Fibroblast of pulmonary artery (primary cell): ENCODE measurements at regions not wholly inside any gene's neighbourhood (a gene's known extent, or its start where the extent isn't known, plus 50 kb on each side); places are given as distances from the start of the nearest gene placed in this dataset.
A peak's percentile ranks its signal among the peaks of the same experiment; 100 is the strongest.

Source experiments
- DNase-seq: peaks from one replicate; pipeline ENCODE4 v3.0.0-alpha.2; 2010; ENCODE audit warnings: low read depth
- H3K4me3 ChIP-seq: replicated peaks from 2 replicates; pipeline ENCODE4 v1.5.1; 2011; ENCODE audit warnings: low read depth, mild to moderate bottlenecking, control low read depth, low read length, moderate library complexity
- CTCF ChIP-seq: IDR thresholded peaks from 2 replicates; pipeline ENCODE4 v1.5.1; 2011; ENCODE audit warnings: mild to moderate bottlenecking, control low read depth, low read length, inconsistent platforms; ENCODE audit errors: missing control alignments

- no peak for DNase-seq
Measured at GRCh38 chr17:78305801-78306200, 54.1 kb downstream of the SOCS3 start.

GRCh38 chr17:78304549-78305037 lies 55.3 kb downstream of the SOCS3 start:
- no peak overlapping the region for H3K4me3 ChIP-seq
- TF ChIP-seq CTCF, result no peak
- DNase-seq, result no peak

More at GRCh38 chr17:78305801-78306200, 54.1 kb downstream of the SOCS3 start:
- TF ChIP-seq CTCF, result no peak
- no peak overlapping the region for H3K4me3 ChIP-seq

- no peak for TF ChIP-seq CTCF
- DNase-seq, result no peak
- no peak overlapping the region for H3K4me3 ChIP-seq
Measured at GRCh38 chr17:78302478-78302877, 57.4 kb downstream of the SOCS3 start.

GRCh38 chr17:78301821-78302213 lies 58.1 kb downstream of the SOCS3 start:
- no peak for DNase-seq
- TF ChIP-seq CTCF, result no peak
- no peak overlapping the region for H3K4me3 ChIP-seq

GRCh38 chr17:78300962-78301820 lies 58.7 kb downstream of the SOCS3 start:
- TF ChIP-seq CTCF, result no peak
- no peak overlapping the region for H3K4me3 ChIP-seq
- DNase-seq, result no peak

- H3K4me3 ChIP-seq, result no peak overlapping the region
- DNase-seq, result no peak
- no peak for TF ChIP-seq CTCF
Measured at GRCh38 chr17:78299049-78299448, 60.8 kb downstream of the SOCS3 start.

- H3K4me3 ChIP-seq, result no peak overlapping the region
- no peak for TF ChIP-seq CTCF
- peak; percentile 77 for DNase-seq
Measured at GRCh38 chr17:78294776-78295175, 63.3 kb downstream of the TMEM235 start.
